ENCODE measurements at regions not wholly inside any gene's neighbourhood (a gene's known extent, or its start where the extent isn't known, plus 50 kb on each side); places are given as distances from the start of the nearest gene placed in this dataset.

GRCh38 chr6:132088150-132088549, 137.0 kb upstream of the CCN2 start:
- no peaks in the 10 kb centered on the region for H3K79me2 ChIP-seq (ENCODE audit: insufficient read depth, low read length)
- no peak overlapping the region for H2AFZ ChIP-seq (ENCODE audit: insufficient read depth, low read depth, low read length, poor library complexity, severe bottlenecking)
- H3K36me3 Mint-ChIP-seq = no peaks in the 10 kb centered on the region
- H4K20me1 ChIP-seq (ENCODE audit: insufficient read depth, low read length) = no peaks in the 10 kb centered on the region
- peaks cover 0 to 3% (median 0%) of the 10 kb centered on the region in 3 donors for H3K27me3 Mint-ChIP-seq (ENCODE audit: low read depth in 3 of 3)
- no peak for DNase-seq
- no CpG with 5 or more reads among the region's 2 CpGs for WGBS (ENCODE audit: insufficient coverage)
- no peaks in the 10 kb centered on the region for H3K27me3 ChIP-seq (ENCODE audit: control insufficient read depth in 2 of 2, insufficient read depth in 2 of 2, low read length in 2 of 2)
- H3K27ac ChIP-seq (ENCODE audit: low read depth in 1 of 2, low read length in 2 of 2) = no peak overlapping the region
- no peak for TF ChIP-seq CTCF (IDR thresholded peaks at IDR 0.05)
- intact Hi-C loops (cut with micrococcal nuclease) = no loop called here
- no peak overlapping the region for H3K4me3 Mint-ChIP-seq
- no peaks in the 10 kb centered on the region for H3K9me3 ChIP-seq (replicated peaks in 1 of 2; ENCODE audit: control insufficient read depth in 1 of 2, insufficient read depth in 1 of 2, low read length in 2 of 2)
- H3K4me3 ChIP-seq (replicated peaks in 1 of 3; ENCODE audit: low read depth in 2 of 3, low read length in 3 of 3) = no peak overlapping the region
- no peaks in the 10 kb centered on the region for H3K36me3 ChIP-seq (replicated peaks in 1 of 2; ENCODE audit: control insufficient read depth in 1 of 2, insufficient read depth in 2 of 2, low read length in 2 of 2)
- peaks cover 0 to 2% (median 0%) of the 10 kb centered on the region in 7 donors for H3K9me3 Mint-ChIP-seq
- H3K4me1 Mint-ChIP-seq = no peaks in the 10 kb centered on the region
- H3K4me1 ChIP-seq (ENCODE audit: control insufficient read depth in 1 of 2, insufficient read depth in 2 of 2, low read length in 2 of 2) = no peaks in the 10 kb centered on the region
- no peak overlapping the region for H3K27ac Mint-ChIP-seq
- H3K4me2 ChIP-seq (replicated peaks; ENCODE audit: extremely low read depth, low read length, poor library complexity, severe bottlenecking) = no peak overlapping the region
- H3K9ac ChIP-seq (ENCODE audit: insufficient read depth, low read length, poor library complexity, severe bottlenecking) = no peak overlapping the region

- Histone ChIP-seq H3K4me3 (replicated peaks in 1 of 3; ENCODE audit: low read depth in 2 of 3, low read length in 3 of 3) (no peak overlapping the region), H2AFZ (ENCODE audit: insufficient read depth, low read depth, low read length, poor library complexity, severe bottlenecking) (no peak overlapping the region), H3K9me3 (replicated peaks in 1 of 2; ENCODE audit: control insufficient read depth in 1 of 2, insufficient read depth in 1 of 2, low read length in 2 of 2) (no peaks in the 10 kb centered on the region), H3K36me3 (replicated peaks in 1 of 2; ENCODE audit: control insufficient read depth in 1 of 2, insufficient read depth in 2 of 2, low read length in 2 of 2) (no peaks in the 10 kb centered on the region), H3K79me2 (ENCODE audit: insufficient read depth, low read length) (no peaks in the 10 kb centered on the region), H3K4me2 (replicated peaks; ENCODE audit: extremely low read depth, low read length, poor library complexity, severe bottlenecking) (no peak overlapping the region), H4K20me1 (ENCODE audit: insufficient read depth, low read length) (no peaks in the 10 kb centered on the region), H3K27me3 (ENCODE audit: control insufficient read depth in 2 of 2, insufficient read depth in 2 of 2, low read length in 2 of 2) (no peaks in the 10 kb centered on the region), H3K9ac (ENCODE audit: insufficient read depth, low read length, poor library complexity, severe bottlenecking) (no peak overlapping the region), H3K4me1 (ENCODE audit: control insufficient read depth in 1 of 2, insufficient read depth in 2 of 2, low read length in 2 of 2) (no peaks in the 10 kb centered on the region), H3K27ac (ENCODE audit: low read depth in 1 of 2, low read length in 2 of 2) (no peak overlapping the region)
- DNase-seq = no peak
- H3K36me3 Mint-ChIP-seq = no peaks in the 10 kb centered on the region
- no peak for TF ChIP-seq CTCF (IDR thresholded peaks at IDR 0.05)
- H3K4me1 Mint-ChIP-seq = no peaks in the 10 kb centered on the region
- H3K27me3 Mint-ChIP-seq (ENCODE audit: low read depth in 3 of 3) = peaks cover 0 to 3% (median 0%) of the 10 kb centered on the region in 3 donors
- H3K9me3 Mint-ChIP-seq = peaks cover 0 to 2% (median 0%) of the 10 kb centered on the region in 7 donors
- WGBS (ENCODE audit: insufficient coverage) = no CpG with 5 or more reads among the region's 2 CpGs
- H3K4me3 Mint-ChIP-seq = no peak overlapping the region
- intact Hi-C loops (cut with micrococcal nuclease) = no loop called here
- H3K27ac Mint-ChIP-seq = no peak overlapping the region
Observed at GRCh38 chr6:132087391-132087790, 136.2 kb upstream of the CCN2 start.

All from CD14-positive monocyte (primary cell).